K562 (cell line): ENCODE measurements at regions not wholly inside any gene's neighbourhood (a gene's known extent, or its start where the extent isn't known, plus 50 kb on each side); places are given as distances from the start of the nearest gene placed in this dataset.
A peak's percentile ranks its signal among the peaks of the same experiment; 100 is the strongest.

ENCODE experiments used
- ATAC-seq: fragments of 200-7000 bp; cut with Tn5 transposase; 3 replicates; pipeline ENCODE4 v1.9.1; 2020; ENCODE audit warnings: moderate library complexity
- BruUV-seq: library from RNA; stranded (reverse); fragments of 400-500 nt; replicated peaks from 2 replicates; lab custom pipeline; 2021; lab: Mats Ljungman, UMichigan
- CTCF ChIA-PET: fragments of 300-600 bp; formaldehyde crosslinking; extraction: SDS; loops from one replicate; lab custom pipeline; 2021; ENCODE audit warnings: low intra/inter-chr PET ratio; lab: Yijun Ruan, JAX
- POLR2A ChIA-PET: fragments of 300-600, 350-650 bp; sonication (Branson Sonifier 250); formaldehyde crosslinking; extraction: SDS; loops from one replicate; lab custom pipeline; 2021; ENCODE audit warnings: antibody characterized with exemption, inconsistent platforms; lab: Yijun Ruan, JAX
- DNase-seq, 4 experiments: peaks; one replicate each; pipeline versions ENCODE4 v3.0.0 to v3.0.0-alpha.2; 2011 to 2018; ENCODE audit warnings: low spot score in 3 of 4, mixed read lengths in 3 of 4; ENCODE audit errors: extremely low read depth in 1 of 4
- FAIRE-seq: peaks from 2 replicates; lab custom pipeline; 2011; peaks lifted over from hg19 to GRCh38; lab: Jason Lieb, UNC
- H2AFZ ChIP-seq: 2 replicates; pipeline ENCODE4 v1.6.0; 2011; ENCODE audit warnings: low read depth, low read length, control low read depth, inconsistent platforms
- H3K27ac ChIP-seq: fragments of 200-600 bp; 3 replicates; pipeline ENCODE4 v1.8.0; 2011; ENCODE audit warnings: low read depth, mild to moderate bottlenecking, control low read depth, inconsistent platforms, low read length, moderate library complexity, mixed read lengths; ENCODE audit errors: extremely low read depth
- H3K27me3 ChIP-seq, 2 experiments: fragments of 300-600 bp in 1 of 2; 2 replicates in 1 of 2; 3 replicates in 1 of 2; pipeline versions ENCODE4 v1.6.0 to v1.8.0; 2011; ENCODE audit warnings: inconsistent platforms in 2 of 2, low read length in 2 of 2, mild to moderate bottlenecking in 1 of 2, mixed read lengths in 1 of 2, moderate library complexity in 1 of 2; ENCODE audit not compliant: control insufficient read depth in 2 of 2, insufficient read depth in 2 of 2
- H3K36me3 ChIP-seq: fragments of 300-600 bp; 3 replicates; pipeline ENCODE4 v1.8.0; 2011; ENCODE audit warnings: mild to moderate bottlenecking, low read length, inconsistent platforms; ENCODE audit not compliant: control insufficient read depth, insufficient read depth
- H3K4me1 ChIP-seq, 2 experiments: fragments of 200-600 bp in 1 of 2; replicated peaks in 1 of 2; 2 replicates in 1 of 2; 3 replicates in 1 of 2; pipeline versions ENCODE4 v1.5.1 to v1.8.0; 2011; ENCODE audit warnings: inconsistent platforms in 2 of 2, low read length in 2 of 2, mild to moderate bottlenecking in 1 of 2, mixed read lengths in 1 of 2, moderate library complexity in 1 of 2; ENCODE audit not compliant: control insufficient read depth in 2 of 2, insufficient read depth in 2 of 2
- H3K4me2 ChIP-seq: 2 replicates; pipeline ENCODE4 v1.6.1; 2011; ENCODE audit warnings: low read length, control low read depth, inconsistent platforms, mixed read lengths; ENCODE audit not compliant: insufficient read depth
- H3K4me3 ChIP-seq: fragments of 200-600 bp; sonication (generic), shearing (Covaris generic); 2 replicates; pipeline ENCODE4 v1.5.1; 2016; ENCODE audit warnings: control low read depth, inconsistent platforms
- H3K79me2 ChIP-seq: fragments of 200-600 bp; 3 replicates; pipeline ENCODE4 v1.8.0; 2011; ENCODE audit warnings: low read length, inconsistent platforms; ENCODE audit not compliant: control insufficient read depth, insufficient read depth
- H3K9ac ChIP-seq, 2 experiments: 2 replicates each; pipeline versions ENCODE4 v1.6.0 to v1.6.1; 2011; ENCODE audit warnings: low read depth in 2 of 2, low read length in 2 of 2, control low read depth in 1 of 2, inconsistent platforms in 1 of 2, mild to moderate bottlenecking in 1 of 2, mixed read lengths in 1 of 2; ENCODE audit not compliant: insufficient read depth in 1 of 2
- H3K9me1 ChIP-seq: one replicate; pipeline ENCODE4 v1.6.0; 2011; ENCODE audit warnings: inconsistent platforms, mild to moderate bottlenecking, low read length, moderate library complexity; ENCODE audit not compliant: control insufficient read depth, insufficient read depth
- H3K9me3 ChIP-seq: replicated peaks from 2 replicates; pipeline ENCODE4 v1.5.1; 2011; ENCODE audit warnings: low read depth, low read length, inconsistent platforms; ENCODE audit not compliant: control insufficient read depth, insufficient read depth
- H4K20me1 ChIP-seq: replicated peaks from 2 replicates; pipeline ENCODE4 v1.6.1; 2011; ENCODE audit warnings: low read length, inconsistent platforms, mixed read lengths; ENCODE audit not compliant: control insufficient read depth, insufficient read depth
- FOXK1 ChIP-seq: sonication (generic); formaldehyde crosslinking; IDR thresholded peaks from 2 replicates; pipeline ENCODE4 v1.8.0; 2022; ENCODE audit warnings: missing genetic modification reagents, mild to moderate bottlenecking, borderline replicate concordance
- ILF3 ChIP-seq: fragments of 450-650 bp; IDR thresholded peaks from 2 replicates; pipeline ENCODE4 v1.6.1; 2018; ENCODE audit warnings: antibody characterized with exemption, mild to moderate bottlenecking, moderate library complexity, borderline replicate concordance
- NCOA4 ChIP-seq: fragments of 450-650 bp; IDR thresholded peaks from 2 replicates; pipeline ENCODE4 v1.6.1; 2018; ENCODE audit warnings: mild to moderate bottlenecking; ENCODE audit not compliant: partially characterized antibody
- NRF1 ChIP-seq, 2 experiments: fragments of 450-650 bp; IDR thresholded peaks in 1 of 2; conservative IDR thresholded peaks in 1 of 2; 2 replicates each; pipeline ENCODE4 v1.6.1; 2014; ENCODE audit warnings: mild to moderate bottlenecking in 2 of 2
- POLR2H ChIP-seq: IDR thresholded peaks from 2 replicates; pipeline ENCODE4 v1.6.1; 2016; ENCODE audit warnings: missing genetic modification characterization, low read depth, mild to moderate bottlenecking, control low read depth, missing compliant biosample characterization, moderate library complexity
- PRMT5 ChIP-seq: sonication (generic); formaldehyde crosslinking; IDR thresholded peaks from 2 replicates; pipeline ENCODE4 v1.5.0; 2020; ENCODE audit warnings: missing genetic modification reagents
- ZNF212 ChIP-seq: fragments of 450-650 bp; formaldehyde crosslinking; IDR thresholded peaks from 2 replicates; pipeline ENCODE4 v1.4.0; 2020; ENCODE audit warnings: mild to moderate bottlenecking
- WGBS: fragments of 100-300 bp; shearing (Covaris generic); methylation state at CpG from one replicate; pipeline ENCODE4 v1.1.6; 2016; ENCODE audit warnings: low coverage, mixed read lengths; ENCODE audit not compliant: insufficient coverage; ENCODE audit errors: missing lambda C conversion rate; 5-methylcytosine and 5-hydroxymethylcytosine counted together
- in situ Hi-C: fragments of 300-500 bp; cut with MboI; formaldehyde crosslinking; loops from 4 replicates; pipeline ENCODE4 v1.15.0; 2018; ENCODE audit warnings: inconsistent platforms, mixed read lengths
- intact Hi-C: fragments of 100-400 bp; cut with micrococcal nuclease; formaldehyde crosslinking; loops from 2 replicates; pipeline ENCODE4 v1.14.2; 2022
- TF ChIP-seq, protein P1 (sequence below): fragments of 250-450 bp; sonication (Bioruptor Pico); IDR thresholded peaks from 2 replicates; pipeline ENCODE4 v1.5.0; 2022; ENCODE audit warnings: mild to moderate bottlenecking
- TF ChIP-seq, protein P2 (sequence below): fragments of 450-650 bp; formaldehyde crosslinking; IDR thresholded peaks from 2 replicates; pipeline ENCODE4 v1.4.0; 2020; ENCODE audit warnings: mild to moderate bottlenecking, moderate library complexity

GRCh38 chr1:25028587-25028906, 98.5 kb upstream of the RUNX3 start:
- Histone ChIP-seq H3K9me3 (no peaks in the 10 kb centered on the region), H4K20me1 (no peaks in the 10 kb centered on the region; the same call in 1 of the 2 replicates), H3K9ac (no peak overlapping the region), H3K79me2 (no peaks in the 10 kb centered on the region), H3K4me3 (no peak overlapping the region), H3K4me2 (no peak overlapping the region), H3K36me3 (no peaks in the 10 kb centered on the region), H2AFZ (no peak overlapping the region), H3K27ac (no peak overlapping the region), H3K9me1 (no peaks in the 10 kb centered on the region), H3K4me1 (peaks cover 0 to 3% of the 10 kb centered on the region in 2 experiments; a peak in 1 of 5 replicates), H3K27me3 (peaks cover 36 to 77% of the 10 kb centered on the region in 2 experiments)
- no peak for TF ChIP-seq ZNF212
- TF ChIP-seq NRF1 (conservative IDR thresholded peaks at IDR 0.05 in 1 of 2, IDR thresholded peaks at IDR 0.05 in 1 of 2), result peak; percentile 24 to 47; a peak in 3 of 4 replicates
- FAIRE-seq (no peak), DNase-seq (no peak), ATAC-seq (no peak)
- ChIA-PET CTCF (no interaction called here), POLR2A (interaction anchor here (0.6 kb wide), 1 partner anchor 34 kb away, joined by 3 read pairs; no protein-coding TSS in a partner anchor)
- no TSS peak for BruUV-seq
- WGBS, result 3% methylated on average over 12 of the region's 12 CpGs
- in situ Hi-C loops, result no loop called here
- intact Hi-C loops, result no loop called here

GRCh38 chr1:25027822-25028586, 97.9 kb upstream of the RUNX3 start:
- Histone ChIP-seq H3K79me2 (no peaks in the 10 kb centered on the region), H3K4me2 (no peak overlapping the region), H3K27me3 (peaks cover 36 to 71% of the 10 kb centered on the region in 2 experiments), H3K4me3 (no peak overlapping the region), H3K9me3 (no peaks in the 10 kb centered on the region), H3K36me3 (no peaks in the 10 kb centered on the region), H3K9me1 (no peaks in the 10 kb centered on the region), H2AFZ (no peak overlapping the region), H3K27ac (no peak overlapping the region), H3K4me1 (peaks cover 3% of the 10 kb centered on the region in 2 experiments; a peak in 2 of 5 replicates)
- FAIRE-seq, result no peak
- intact Hi-C loops, result no loop called here
- 2% methylated on average over 12 of the region's 13 CpGs for WGBS
- ATAC-seq, result no peak
- CTCF ChIA-PET, result no interaction called here
- no peak for TF ChIP-seq NCOA4
- 0 out of 2 replicates have a peak, but pooled peaks have one; percentile 52 for TF ChIP-seq PRMT5
- TF ChIP-seq POLR2H, result no peak
- TF ChIP-seq FOXK1 (CRISPR knock-in tag), result no peak
- TF ChIP-seq, protein P1, sequence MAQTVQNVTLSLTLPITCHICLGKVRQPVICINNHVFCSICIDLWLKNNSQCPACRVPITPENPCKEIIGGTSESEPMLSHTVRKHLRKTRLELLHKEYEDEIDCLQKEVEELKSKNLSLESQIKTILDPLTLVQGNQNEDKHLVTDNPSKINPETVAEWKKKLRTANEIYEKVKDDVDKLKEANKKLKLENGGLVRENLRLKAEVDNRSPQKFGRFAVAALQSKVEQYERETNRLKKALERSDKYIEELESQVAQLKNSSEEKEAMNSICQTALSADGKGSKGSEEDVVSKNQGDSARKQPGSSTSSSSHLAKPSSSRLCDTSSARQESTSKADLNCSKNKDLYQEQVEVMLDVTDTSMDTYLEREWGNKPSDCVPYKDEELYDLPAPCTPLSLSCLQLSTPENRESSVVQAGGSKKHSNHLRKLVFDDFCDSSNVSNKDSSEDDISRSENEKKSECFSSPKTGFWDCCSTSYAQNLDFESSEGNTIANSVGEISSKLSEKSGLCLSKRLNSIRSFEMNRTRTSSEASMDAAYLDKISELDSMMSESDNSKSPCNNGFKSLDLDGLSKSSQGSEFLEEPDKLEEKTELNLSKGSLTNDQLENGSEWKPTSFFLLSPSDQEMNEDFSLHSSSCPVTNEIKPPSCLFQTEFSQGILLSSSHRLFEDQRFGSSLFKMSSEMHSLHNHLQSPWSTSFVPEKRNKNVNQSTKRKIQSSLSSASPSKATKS (CRISPR knock-in tag), result no peak
- TF ChIP-seq, protein P2, sequence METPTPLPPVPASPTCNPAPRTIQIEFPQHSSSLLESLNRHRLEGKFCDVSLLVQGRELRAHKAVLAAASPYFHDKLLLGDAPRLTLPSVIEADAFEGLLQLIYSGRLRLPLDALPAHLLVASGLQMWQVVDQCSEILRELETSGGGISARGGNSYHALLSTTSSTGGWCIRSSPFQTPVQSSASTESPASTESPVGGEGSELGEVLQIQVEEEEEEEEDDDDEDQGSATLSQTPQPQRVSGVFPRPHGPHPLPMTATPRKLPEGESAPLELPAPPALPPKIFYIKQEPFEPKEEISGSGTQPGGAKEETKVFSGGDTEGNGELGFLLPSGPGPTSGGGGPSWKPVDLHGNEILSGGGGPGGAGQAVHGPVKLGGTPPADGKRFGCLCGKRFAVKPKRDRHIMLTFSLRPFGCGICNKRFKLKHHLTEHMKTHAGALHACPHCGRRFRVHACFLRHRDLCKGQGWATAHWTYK (CRISPR knock-in tag), result no peak
- no peak for TF ChIP-seq ILF3
- TF ChIP-seq, all 486 proteins: peak for 1
- BruUV-seq, result no TSS peak
- H3K9ac ChIP-seq, result no peak overlapping the region
- POLR2A ChIA-PET, result interaction anchor here (1.0 kb wide), 1 partner anchor 188 kb away, joined by 3 read pairs; no protein-coding TSS in a partner anchor
- in situ Hi-C loops, result no loop called here
- no peaks in the 10 kb centered on the region; the same call in 1 of the 2 replicates for H4K20me1 ChIP-seq
- no peak for DNase-seq
